ENCODE measurements at regions not wholly inside any gene's neighbourhood (a gene's known extent, or its start where the extent isn't known, plus 50 kb on each side); places are given as distances from the start of the nearest gene placed in this dataset.

DNA sequence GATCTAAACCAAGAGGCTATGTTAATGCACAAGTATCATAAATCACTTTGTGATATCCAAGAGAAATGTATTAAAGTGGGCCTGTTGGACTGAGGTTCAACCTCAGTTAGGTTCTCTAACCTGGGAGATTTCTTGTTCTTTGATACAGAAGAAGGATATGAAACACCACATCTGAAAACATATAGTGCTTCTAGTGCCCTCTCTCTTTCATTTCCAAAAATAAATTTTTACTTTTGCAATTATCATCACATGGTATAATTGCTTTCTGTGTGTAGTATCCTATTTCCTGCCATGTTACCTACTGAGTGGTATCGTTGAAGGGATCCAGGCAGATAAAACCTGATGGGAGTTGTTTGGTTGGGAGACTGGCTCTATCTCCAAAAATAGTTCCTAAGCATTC lies 264.9 kb downstream of the CCER1 start:
- TF ChIP-seq, protein P1, sequence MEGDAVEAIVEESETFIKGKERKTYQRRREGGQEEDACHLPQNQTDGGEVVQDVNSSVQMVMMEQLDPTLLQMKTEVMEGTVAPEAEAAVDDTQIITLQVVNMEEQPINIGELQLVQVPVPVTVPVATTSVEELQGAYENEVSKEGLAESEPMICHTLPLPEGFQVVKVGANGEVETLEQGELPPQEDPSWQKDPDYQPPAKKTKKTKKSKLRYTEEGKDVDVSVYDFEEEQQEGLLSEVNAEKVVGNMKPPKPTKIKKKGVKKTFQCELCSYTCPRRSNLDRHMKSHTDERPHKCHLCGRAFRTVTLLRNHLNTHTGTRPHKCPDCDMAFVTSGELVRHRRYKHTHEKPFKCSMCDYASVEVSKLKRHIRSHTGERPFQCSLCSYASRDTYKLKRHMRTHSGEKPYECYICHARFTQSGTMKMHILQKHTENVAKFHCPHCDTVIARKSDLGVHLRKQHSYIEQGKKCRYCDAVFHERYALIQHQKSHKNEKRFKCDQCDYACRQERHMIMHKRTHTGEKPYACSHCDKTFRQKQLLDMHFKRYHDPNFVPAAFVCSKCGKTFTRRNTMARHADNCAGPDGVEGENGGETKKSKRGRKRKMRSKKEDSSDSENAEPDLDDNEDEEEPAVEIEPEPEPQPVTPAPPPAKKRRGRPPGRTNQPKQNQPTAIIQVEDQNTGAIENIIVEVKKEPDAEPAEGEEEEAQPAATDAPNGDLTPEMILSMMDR (conservative IDR thresholded peaks at IDR 0.05 in 1 of 2, IDR thresholded peaks at IDR 0.05 in 1 of 2; ENCODE audit: low read depth in 1 of 2, low read length in 2 of 2), result no peak
- TF ChIP-seq EZH2 (IDR thresholded peaks at IDR 0.05; ENCODE audit: low read length, missing control alignments), result no peak
